Skeletal muscle tissue (tissue), 3 donors: ENCODE measurements at regions not wholly inside any gene's neighbourhood (a gene's known extent, or its start where the extent isn't known, plus 50 kb on each side); places are given as distances from the start of the nearest gene placed in this dataset.
"Not testable (repeated sequence)": the region's sequence is repeated elsewhere in the genome, so short reads cannot be mapped to it uniquely, and the experiment has no call there.

ENCODE experiments used
- H3K27ac ChIP-seq: one replicate; pipeline ENCODE4 v1.7.0; 2013; ENCODE audit warnings: mild to moderate bottlenecking, low read depth, low read length, inconsistent platforms
- H3K27me3 ChIP-seq, 3 donors: one replicate each; pipeline ENCODE4 v1.7.0; 2013; ENCODE audit warnings: low read length in 3 of 3; ENCODE audit not compliant: control insufficient read depth in 3 of 3, insufficient read depth in 3 of 3
- H3K36me3 ChIP-seq, 3 donors: one replicate each; pipeline ENCODE4 v1.7.0; 2013; ENCODE audit warnings: low read length in 3 of 3; ENCODE audit not compliant: control insufficient read depth in 3 of 3, insufficient read depth in 3 of 3
- H3K4me1 ChIP-seq, 3 donors: one replicate each; pipeline ENCODE4 v1.7.0; 2013; ENCODE audit warnings: low read length in 3 of 3, mild to moderate bottlenecking in 3 of 3; ENCODE audit not compliant: control insufficient read depth in 3 of 3, insufficient read depth in 3 of 3
- H3K4me3 ChIP-seq, 3 donors: one replicate each; pipeline ENCODE4 v1.7.0; 2013; ENCODE audit warnings: low read length in 3 of 3
- H3K9ac ChIP-seq, 3 donors: one replicate each; pipeline ENCODE4 v1.7.0; 2013; ENCODE audit warnings: low read length in 3 of 3, mild to moderate bottlenecking in 3 of 3, moderate library complexity in 2 of 3, low read depth in 1 of 3
- H3K9me3 ChIP-seq, 3 donors: one replicate each; pipeline ENCODE4 v1.7.0; 2013; ENCODE audit warnings: low read length in 3 of 3; ENCODE audit not compliant: control insufficient read depth in 3 of 3
- donor health status: Osteomylitis.

DNA sequence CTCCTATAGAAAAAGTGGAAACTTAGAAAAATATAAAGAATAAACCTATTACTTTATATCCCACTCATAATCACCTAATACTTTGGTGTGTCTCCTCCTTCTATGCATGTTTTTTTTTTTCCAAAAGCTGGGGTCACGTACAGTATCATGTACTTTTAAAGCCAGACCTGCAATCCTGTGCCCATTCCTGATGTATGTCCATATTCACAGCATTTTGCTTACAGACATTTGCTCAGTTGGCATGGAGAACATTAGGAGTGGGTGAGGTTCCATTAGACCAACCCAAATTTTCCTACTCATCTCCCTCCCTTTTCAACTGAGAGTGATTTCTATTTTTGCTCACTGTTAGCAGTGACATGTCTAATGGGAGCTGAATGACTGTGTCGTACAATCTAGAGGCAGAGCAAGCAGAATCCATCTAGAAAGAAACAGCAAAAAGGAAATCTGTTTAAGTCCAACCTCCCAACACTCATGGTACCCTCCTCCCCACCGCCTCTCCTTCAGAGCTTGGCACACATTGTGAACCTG, 195.6 kb upstream of the KLF3 start:
- no peaks in the 10 kb centered on the region for H3K36me3 ChIP-seq
- no peak overlapping the region for H3K9ac ChIP-seq
- H3K4me1 ChIP-seq: no peaks in the 10 kb centered on the region
- no peaks in the 10 kb centered on the region for H3K27me3 ChIP-seq
- no peak overlapping the region for H3K27ac ChIP-seq
- H3K4me3 ChIP-seq: no peak overlapping the region
- no peaks in the 10 kb centered on the region for H3K9me3 ChIP-seq

DNA sequence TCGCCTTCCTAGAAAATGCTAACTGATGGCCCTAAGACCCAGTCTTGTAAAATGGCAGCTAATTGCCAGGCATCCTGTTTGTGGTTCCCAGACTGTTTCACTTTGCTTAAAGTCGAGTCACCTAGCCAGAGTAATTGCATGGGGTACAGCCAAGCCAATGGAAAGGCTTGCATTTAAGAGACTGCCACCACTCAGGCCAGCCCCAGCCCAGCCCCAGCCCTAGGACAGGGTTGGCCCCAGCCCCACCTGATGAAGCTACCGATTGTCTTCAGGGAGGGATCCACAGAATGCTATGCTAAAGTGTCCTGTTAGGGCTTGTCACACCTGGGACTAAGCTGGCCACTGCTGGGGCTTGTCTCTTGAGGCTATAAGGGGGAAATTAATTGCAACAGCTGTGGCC, 194.6 kb upstream of the KLF3 start:
- no peak overlapping the region for H3K9ac ChIP-seq

GRCh38 chr4:38470735-38471262, 193.2 kb upstream of the KLF3 start:
- no peaks in the 10 kb centered on the region for H3K36me3 ChIP-seq
- H3K9me3 ChIP-seq: no peaks in the 10 kb centered on the region
- no peaks in the 10 kb centered on the region for H3K4me1 ChIP-seq
- H3K9ac ChIP-seq: no peak overlapping the region
- no peak overlapping the region for H3K4me3 ChIP-seq
- H3K27ac ChIP-seq: no peak overlapping the region
- H3K27me3 ChIP-seq: no peaks in the 10 kb centered on the region

More for the DNA sequence above, 194.6 kb upstream of the KLF3 start:
- Histone ChIP-seq H3K9me3 (no peaks in the 10 kb centered on the region), H3K27me3 (no peaks in the 10 kb centered on the region), H3K36me3 (no peaks in the 10 kb centered on the region), H3K4me1 (no peaks in the 10 kb centered on the region), H3K27ac (no peak overlapping the region), H3K4me3 (no peak overlapping the region)

GRCh38 chr4:38482696-38483095, 181.3 kb upstream of the KLF3 start:
- Histone ChIP-seq H3K4me1 (no peaks in the 10 kb centered on the region), H3K9me3 (no peaks in the 10 kb centered on the region), H3K9ac (no peak overlapping the region), H3K27me3 (no peaks in the 10 kb centered on the region), H3K4me3 (no peak overlapping the region), H3K27ac (no peak overlapping the region), H3K36me3 (no peaks in the 10 kb centered on the region)

DNA sequence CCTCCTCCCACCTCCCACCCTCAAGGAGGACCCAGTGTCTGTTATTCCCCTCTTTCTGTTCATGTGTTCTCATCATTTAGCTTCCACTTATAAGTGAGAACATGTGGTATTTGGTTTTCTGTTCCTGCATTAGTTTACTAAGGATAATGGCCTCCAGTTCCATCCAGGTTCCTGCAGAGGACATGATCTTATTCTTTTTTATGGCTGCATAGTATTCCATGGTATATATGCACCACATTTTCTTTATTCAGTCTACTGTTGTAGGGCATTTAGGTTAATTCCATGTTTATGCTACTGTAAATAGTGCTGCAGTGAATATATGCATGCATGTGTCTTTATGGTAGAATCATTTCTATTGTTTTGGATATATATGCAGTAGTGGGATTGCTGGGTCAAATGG, 180.4 kb upstream of the KLF3 start:
- H3K27ac ChIP-seq, H3K4me3 ChIP-seq, H3K36me3 ChIP-seq, H3K9ac ChIP-seq, H3K4me1 ChIP-seq, H3K27me3 ChIP-seq, H3K9me3 ChIP-seq: not testable (repeated sequence)

DNA sequence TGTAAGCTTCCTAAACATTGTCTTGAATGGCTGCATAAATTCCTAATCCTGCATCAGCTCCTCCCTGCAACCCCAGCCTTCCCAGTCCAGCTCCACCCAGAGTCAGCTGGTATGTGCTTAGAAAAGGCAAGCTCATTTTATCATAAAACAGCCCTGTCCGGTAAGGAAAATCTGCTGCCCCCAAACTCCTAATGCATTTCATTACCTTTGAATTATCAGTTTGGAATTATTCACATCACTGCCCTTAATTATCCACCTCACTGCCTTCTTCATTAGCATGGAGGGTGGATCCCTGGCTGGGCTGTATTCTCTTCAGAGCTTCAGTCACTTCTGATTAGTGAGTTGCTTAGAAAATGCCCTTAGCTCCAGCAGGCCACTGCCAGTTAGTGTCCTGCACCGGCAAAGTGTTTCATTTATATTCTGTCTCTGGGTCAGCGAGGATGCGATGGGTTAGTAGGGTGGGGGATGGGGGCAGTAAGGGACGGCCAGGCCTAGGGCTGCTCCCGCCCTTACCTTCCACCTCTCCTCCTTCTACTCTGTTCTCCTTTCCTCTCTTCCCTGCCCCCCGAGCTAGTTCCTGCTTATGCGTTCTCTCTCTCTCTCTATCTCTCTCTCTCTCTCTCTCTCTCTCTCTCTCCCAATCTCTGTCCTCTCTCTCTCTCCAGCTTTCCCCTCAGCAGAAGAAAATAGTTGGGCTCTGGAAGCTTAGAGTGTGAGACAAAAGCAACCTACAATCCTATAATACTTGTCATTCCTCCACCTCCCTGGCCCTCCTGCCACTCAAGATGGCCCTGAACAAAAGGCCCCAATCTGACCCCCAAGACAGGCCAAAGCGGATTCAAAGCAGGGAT, 174.8 kb upstream of the KLF3 start:
- Histone ChIP-seq H3K4me1 (no peaks in the 10 kb centered on the region), H3K9ac (no peak overlapping the region), H3K9me3 (no peaks in the 10 kb centered on the region), H3K27me3 (no peaks in the 10 kb centered on the region), H3K27ac (no peak overlapping the region), H3K36me3 (no peaks in the 10 kb centered on the region), H3K4me3 (no peak overlapping the region)

- H3K4me3 ChIP-seq: no peak overlapping the region
- no peak overlapping the region for H3K27ac ChIP-seq
- no peaks in the 10 kb centered on the region for H3K36me3 ChIP-seq
- H3K4me1 ChIP-seq: no peaks in the 10 kb centered on the region
- H3K9me3 ChIP-seq: no peaks in the 10 kb centered on the region
- no peak overlapping the region for H3K9ac ChIP-seq
- H3K27me3 ChIP-seq: no peaks in the 10 kb centered on the region
These were observed 173.9 kb upstream of the KLF3 start for GRCh38 chr4:38489924-38490639.

- no peaks in the 10 kb centered on the region for H3K36me3 ChIP-seq
- H3K4me1 ChIP-seq: no peaks in the 10 kb centered on the region
- no peak overlapping the region for H3K27ac ChIP-seq
- H3K9me3 ChIP-seq: no peaks in the 10 kb centered on the region
- H3K27me3 ChIP-seq: no peaks in the 10 kb centered on the region
- no peak overlapping the region for H3K9ac ChIP-seq
- no peak overlapping the region for H3K4me3 ChIP-seq
These were observed 173.1 kb upstream of the KLF3 start for GRCh38 chr4:38490753-38491446.

DNA sequence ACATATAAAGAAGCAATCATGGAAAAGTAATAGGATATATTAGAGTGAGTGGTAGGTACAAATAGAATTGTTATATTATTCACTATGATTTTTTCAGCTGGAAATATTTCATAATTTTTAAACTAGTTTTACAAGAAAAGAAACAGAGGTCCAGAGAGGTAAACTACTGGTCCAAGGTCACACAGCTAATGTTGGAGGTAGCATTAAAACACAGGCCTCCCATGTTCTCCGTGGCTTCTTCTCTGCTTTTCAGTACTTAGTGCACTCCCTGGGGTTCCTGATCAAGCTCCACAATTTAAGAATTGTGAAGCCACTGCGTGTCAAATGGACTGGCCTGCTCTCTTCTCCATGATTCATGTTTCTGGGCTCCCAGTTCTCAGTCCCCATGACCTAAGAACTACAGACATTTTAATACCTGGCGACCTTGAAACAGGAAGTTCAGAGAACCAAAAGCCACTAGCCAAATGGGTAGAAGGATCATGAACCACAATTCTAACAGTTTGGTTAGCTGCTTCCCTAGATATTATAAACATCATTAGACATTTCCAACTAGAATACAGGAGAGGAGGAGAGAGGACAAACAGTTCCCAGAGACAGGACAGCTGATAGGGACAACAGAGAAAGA, 172.0 kb upstream of the KLF3 start:
- H3K4me3 ChIP-seq: no peak overlapping the region

More for the DNA sequence above, 172.0 kb upstream of the KLF3 start:
- Histone ChIP-seq H3K27me3 (no peaks in the 10 kb centered on the region), H3K27ac (no peak overlapping the region), H3K36me3 (no peaks in the 10 kb centered on the region), H3K9ac (no peak overlapping the region), H3K4me1 (no peaks in the 10 kb centered on the region), H3K9me3 (no peaks in the 10 kb centered on the region)
